Head of caudate nucleus (tissue), 42 donors: ENCODE measurements at regions not wholly inside any gene's neighbourhood (a gene's known extent, or its start where the extent isn't known, plus 50 kb on each side); places are given as distances from the start of the nearest gene placed in this dataset.
A peak's percentile ranks its signal among the peaks of the same experiment; 100 is the strongest.
"Not testable (repeated sequence)": the region's sequence is repeated elsewhere in the genome, so short reads cannot be mapped to it uniquely, and the experiment has no call there.

Experiments
- DNase-seq, 42 donors: peaks; one replicate each; pipeline versions ENCODE4 v3.0.0 to v3.0.0-alpha.2; 2020 to 2021; ENCODE audit warnings: mixed read lengths in 7 of 42
- intact Hi-C: fragments of 100-400 bp; cut with DNase I; formaldehyde crosslinking; loops from one replicate; pipeline ENCODE4 v1.15.0; 2022

DNA sequence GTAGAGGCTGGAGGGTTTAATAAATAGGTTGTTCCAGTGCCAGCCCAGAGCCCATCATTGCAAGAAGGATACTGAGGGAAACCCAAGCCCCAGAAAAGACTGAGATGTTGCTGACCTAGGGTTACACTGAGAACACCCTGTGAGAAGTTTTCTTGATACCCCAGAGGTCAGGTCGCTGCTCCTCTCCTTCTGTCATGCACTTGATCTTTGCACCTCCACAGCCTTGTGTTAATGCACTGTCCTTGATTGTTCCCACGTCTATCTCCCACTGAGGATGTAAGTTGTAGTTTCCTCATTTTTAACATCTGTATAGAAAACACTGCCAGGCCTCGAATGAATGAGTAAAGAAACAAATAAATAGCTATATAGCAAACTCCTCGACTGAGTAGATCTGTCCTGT, 195.3 kb upstream of the AHR start:
- intact Hi-C loops, result no loop called here
- no peak for DNase-seq

DNA sequence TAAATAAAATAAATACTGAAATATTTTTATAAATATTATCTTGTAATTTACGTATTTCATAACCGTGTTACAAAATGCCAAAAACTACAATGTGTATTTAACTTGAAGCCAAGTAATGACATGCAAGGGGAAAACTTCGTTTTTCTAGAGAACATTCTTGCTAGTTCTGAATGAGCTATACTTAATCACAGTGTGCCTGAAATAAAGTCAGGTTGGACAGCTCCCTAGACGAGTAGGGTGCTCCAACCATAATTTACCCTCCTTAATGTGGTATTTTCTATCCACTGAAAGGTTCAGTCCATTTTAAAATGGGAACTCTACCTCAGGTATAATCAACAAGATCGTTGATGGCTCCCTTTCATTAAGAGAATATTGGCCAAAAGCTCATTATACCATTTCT, 194.5 kb upstream of the AHR start:
- intact Hi-C loops, result no loop called here
- DNase-seq, result no peak

DNA sequence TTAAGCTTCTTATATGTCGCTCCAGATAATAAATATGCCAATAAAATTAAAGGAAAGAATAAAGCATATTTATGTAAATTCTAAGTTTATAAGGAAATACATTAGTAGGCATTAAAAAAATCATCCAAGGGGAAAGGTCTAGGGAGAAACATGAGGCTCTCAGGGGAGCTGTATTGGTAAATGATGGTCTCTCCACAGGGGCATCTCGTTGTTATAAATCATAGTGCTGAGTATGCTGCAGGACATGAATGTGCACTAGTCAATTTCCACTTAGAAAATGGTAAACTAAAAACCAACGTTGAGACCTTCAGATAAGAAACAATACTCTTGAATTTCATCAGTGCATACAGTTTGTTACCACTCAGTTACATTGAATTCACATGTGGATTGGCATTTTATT, 194.0 kb upstream of the AHR start:
- no peak for DNase-seq
- intact Hi-C loops, result no loop called here

DNA sequence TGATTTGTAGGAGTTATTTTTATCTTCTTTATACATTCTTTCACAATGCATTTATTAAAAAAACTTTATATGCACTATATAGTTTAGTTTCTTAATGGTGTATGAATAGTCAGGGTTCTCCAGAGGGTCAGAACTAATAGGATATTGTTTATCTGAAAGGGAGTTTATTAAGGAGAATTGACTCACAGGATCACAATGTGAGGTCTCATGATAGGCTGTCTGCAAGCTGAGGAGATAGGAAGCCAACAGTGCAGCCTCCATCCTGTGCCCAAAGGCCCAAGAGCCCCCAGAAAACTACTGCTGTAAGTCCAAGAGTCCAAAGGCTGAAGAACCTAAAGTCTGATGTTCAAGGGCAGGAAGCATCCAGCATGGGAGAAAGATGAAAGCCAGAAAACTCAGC, 192.8 kb upstream of the AHR start:
- no peak for DNase-seq
- intact Hi-C loops, result no loop called here

DNA sequence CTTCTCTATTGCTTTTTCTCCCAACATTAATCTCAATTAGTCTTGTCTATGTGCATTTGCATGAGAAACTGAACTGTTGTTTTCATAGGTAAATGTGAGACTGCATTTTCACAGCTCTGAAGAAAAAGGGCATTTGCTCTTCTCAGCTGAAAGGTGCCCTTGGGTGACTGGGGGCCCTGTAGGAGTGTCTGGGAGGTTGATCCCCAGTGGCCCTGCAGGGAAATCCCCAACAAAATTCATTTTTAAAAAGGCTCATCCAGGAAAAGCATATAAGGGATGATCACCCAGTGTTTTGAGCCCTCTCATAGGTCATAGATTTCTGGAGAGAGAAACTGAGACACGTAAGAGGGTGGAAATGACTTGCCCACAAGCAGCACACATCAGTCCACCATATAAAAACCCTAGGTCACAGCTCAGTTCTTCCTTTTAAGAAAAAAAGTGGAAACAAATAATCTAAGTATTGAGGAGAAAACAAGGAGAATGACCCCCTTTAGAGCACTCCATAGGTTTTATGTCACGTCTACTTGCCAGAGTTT, 190.3 kb upstream of the AHR start:
- no peak for DNase-seq
- intact Hi-C loops, result no loop called here

DNA sequence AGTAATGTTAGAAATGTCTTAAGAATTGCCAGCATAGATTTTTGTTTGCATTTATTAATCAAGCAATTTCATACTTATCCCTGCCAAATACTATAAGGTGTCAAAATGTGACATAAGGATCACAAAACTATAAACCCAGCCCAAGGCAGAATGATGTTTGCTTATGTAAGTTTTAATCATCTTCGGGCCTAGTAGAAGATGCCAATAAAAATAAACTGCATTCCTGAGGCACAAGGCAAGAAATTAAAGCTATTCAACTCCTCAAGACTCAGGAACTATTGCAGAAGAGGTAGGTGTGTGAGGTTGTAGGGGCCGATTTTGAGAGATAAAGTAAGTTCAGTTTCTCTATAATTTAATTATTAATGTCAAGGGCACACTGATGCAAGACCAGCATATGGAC, 189.4 kb upstream of the AHR start:
- intact Hi-C loops, result no loop called here
- no peak for DNase-seq

DNA sequence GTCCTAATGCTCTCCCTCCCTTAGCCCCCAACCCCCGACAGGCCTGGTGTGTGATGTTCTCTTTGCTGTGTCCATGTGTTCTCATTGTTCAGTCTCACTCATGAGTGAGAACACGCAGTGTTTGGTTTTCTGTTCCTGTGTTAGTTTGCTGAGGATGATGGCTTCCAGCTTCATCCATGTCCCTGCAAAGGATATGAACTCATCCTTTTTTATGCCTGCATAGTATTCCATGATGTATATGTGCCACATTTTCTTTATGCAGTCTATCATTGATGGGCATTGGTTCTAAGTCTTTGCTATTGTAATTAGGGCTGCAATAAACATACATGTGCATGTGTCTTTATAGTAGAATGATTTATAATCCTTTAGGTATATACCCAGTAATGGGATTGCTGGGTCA, 184.7 kb upstream of the AHR start:
- intact Hi-C loops, DNase-seq: not testable (repeated sequence)

DNA sequence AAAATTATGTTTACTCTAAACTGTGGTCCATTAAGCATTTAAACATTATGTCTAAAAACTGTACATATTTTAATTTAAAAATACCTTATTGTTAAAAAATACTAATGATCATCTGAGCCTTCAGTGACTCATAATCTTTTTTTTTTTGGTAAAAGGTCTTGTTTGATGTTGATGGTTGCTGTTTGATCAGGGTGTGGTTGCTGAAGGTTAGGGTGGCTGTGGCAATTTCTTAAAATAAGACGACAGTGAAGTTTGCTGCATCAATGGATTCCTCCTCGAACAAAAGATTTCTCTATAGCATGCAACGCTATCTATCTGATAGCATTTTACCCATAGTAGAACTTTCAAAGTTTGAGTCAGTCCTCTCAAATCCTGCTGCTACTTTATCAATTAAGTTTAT, 180.0 kb upstream of the AHR start:
- DNase-seq, result no peak
- intact Hi-C loops, result no loop called here

DNA sequence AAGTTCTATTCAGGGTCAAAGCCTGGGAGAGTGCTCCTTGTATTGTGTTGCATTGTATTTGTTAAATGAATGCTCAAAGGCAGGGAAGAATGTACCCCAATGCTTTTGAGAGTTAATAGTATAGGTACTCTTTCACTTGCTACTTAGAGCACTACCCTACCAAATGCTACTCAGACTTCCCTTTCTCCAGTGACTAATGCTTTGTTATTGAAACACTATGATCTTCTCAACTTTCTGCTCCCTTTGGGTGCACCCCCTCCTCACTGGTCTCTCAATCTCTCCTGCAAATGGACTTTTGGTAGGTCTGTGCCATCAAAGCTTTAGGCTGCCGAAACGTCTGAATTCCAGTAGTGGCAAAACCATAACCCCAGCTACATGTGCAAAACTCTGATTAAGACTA, 177.7 kb upstream of the AHR start:
- no peak for DNase-seq
- intact Hi-C loops, result no loop called here

DNA sequence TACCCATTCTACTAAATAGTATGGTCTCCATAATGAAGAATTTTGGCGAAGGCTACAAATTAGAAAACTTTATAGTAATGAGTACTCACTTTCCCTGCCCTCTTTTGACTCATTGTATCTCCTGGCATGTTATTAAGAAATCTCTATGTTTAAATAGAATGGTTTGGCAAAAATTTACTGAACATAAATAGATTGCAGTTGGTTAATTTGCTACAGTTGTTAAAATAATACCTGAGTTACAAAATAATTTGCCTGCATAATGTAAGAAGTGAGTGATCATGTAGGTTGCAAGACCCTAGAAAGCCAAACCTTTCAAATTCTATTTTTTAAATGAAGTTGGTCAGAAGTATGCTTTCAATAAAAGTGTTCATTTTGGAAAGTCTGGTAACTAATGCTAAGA, 176.8 kb upstream of the AHR start:
- intact Hi-C loops, result no loop called here
- no peak for DNase-seq

DNA sequence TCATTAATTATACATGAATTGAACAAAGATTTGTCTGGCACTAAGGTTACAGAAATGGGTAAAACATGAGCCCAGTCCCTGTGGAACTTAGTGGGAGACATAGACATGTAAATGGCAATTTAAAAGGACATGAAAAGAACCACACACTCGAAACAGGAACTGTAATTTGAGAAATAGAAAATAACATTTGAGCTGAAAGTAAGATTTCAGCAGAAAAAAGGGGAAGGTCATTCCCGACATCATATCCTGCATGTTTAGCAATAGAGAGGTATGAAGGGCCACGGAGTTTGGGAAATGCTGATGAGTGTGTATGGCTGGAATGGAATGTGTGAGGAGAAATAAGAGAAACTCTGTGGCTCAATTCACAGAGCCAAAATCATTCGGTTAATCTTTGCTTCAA, 175.4 kb upstream of the AHR start:
- intact Hi-C loops, result no loop called here
- DNase-seq, result peak in 1 of 42 donors; percentile 15

DNA sequence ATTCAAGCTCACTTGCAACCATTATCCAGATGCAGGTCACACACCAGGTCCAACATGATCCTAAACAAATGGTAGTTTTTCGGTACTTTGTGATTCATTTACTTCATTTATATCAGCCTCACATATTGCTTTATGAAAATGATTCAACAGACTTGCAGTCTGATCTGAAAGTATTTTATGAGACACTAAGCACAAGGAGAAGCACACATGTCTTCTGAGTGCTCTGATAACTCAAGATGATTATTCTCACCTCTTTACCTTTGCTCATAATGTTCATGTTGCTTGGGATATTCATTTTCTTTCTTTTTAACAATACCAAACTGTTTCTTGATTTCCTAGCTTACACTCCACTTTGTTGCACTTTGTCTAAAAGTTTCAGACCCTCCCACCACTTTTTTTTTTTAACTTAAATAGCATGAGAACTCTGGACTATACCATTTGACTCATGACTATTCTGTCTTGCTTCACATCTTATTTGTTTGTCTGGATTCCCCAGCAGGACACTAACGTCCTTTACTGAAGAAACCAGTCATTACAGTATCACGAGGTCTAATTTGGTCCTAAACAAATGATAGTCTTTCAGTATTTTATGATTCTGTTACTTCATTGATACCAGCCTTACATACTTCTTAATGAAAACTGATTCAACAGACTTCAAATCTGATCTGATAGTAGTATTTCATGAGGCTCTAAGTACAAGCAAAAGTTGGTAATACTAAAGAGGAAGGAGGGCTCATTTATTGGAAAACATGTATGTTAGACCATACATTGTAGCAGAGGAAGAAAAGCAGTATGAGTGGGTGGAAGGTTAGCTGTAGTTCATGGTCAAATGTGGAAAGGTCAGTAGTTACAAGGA, 171.8 kb upstream of the AHR start:
- intact Hi-C loops, result no loop called here
- no peak for DNase-seq

DNA sequence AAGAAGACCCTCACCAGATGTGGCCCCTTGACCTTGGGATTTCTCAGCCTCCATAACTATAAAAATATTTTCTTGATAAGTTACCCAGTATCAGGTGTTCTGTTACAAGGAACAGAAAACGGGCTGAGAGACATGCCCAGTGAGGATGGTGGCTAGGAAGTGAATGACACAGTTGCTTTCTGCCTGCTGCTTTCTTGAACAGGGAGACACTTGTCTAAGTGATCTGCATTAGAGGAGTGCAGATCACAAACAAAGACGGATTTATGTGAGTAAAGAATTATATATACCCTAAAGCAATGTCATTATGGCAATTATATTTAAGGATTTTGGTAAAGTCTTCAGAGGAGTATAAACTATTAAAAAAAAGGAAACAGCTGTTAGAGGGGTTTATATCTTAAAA, 169.2 kb upstream of the AHR start:
- intact Hi-C loops, result no loop called here

DNA sequence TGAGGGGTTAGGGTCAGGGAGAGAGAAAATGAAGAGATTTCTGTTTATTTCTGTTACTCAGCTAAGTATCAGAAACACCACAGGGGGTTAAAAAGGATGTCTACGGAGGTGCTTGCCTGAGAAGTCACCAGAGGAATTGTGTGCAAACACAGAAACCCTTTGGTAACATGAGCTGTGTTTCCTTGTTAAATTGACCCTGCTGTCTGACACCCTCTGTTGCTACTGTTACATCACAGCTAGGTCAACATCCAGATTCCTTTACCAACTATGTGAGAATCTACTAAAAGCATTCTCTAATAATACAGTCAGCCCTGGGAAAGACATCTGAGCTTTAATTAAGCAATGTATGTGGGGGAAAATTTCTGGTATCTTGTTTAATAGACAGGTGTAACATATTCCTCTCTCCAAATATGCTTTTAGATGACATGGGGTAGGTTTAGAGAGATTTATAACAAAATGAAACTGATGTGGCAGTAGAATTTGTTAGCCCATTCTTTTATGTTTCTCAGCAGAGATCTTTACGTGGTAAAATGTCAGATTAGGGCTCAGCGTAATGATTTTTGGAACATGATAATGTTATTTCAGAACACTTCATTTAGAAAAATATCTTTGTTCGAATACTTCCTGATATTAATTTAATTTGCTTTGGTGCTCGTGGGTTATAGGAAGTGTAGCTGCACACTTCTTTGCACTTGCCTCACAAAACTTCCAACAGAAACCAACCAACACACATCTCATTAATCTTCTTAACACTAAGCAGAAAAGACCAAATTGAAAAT, 168.0 kb upstream of the AHR start:
- intact Hi-C loops, result no loop called here
- no peak for DNase-seq

More for the DNA sequence above, 169.2 kb upstream of the AHR start:
- DNase-seq, result no peak

DNA sequence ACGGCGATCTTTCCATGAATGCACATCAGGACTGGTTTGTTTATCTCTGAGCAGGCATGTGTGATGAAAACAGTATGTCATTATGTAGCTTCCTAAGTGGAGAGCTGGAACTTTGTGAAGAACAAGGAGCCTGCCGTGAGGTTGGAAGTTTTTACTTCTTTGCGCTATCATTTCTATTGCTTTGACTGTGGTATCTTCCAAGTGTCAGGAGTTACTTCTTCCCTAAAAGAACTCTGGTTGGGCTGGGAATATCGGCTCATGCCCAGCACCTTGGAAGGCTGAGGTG, 167.4 kb upstream of the AHR start:
- DNase-seq, result no peak
- intact Hi-C loops, result no loop called here

DNA sequence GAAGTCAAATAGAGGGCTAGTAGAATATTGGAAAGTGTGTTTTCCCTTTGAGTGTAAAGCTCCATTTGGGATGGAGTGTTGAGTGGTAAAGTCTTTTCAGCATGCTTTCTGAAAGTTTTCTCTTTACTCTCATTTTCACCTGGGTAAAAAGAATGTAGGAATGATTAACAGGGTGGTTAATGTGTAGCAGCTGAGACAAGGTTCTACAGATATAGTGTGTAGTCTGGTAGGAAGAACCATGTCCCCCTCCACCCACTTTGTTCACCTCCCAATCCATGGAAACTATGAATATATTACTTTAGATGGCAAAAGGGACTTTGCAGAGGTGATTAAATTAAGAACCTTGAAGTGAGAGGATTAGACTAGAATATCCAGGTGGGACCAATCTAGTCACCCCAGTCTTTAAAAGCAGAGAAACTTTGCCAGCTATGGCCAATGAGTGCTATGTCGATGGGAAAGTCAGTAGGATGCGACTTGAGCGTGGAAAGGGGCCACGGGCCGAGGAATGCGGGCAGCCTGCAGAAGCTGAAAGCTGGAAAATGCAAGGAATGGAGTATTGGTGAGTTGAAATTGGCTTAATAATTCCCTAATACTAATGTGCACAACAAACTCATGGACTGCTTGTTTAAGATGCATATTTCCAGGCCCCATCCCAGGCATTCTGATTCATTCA, 166.3 kb upstream of the AHR start:
- no peak for DNase-seq
- intact Hi-C loops, result no loop called here

DNA sequence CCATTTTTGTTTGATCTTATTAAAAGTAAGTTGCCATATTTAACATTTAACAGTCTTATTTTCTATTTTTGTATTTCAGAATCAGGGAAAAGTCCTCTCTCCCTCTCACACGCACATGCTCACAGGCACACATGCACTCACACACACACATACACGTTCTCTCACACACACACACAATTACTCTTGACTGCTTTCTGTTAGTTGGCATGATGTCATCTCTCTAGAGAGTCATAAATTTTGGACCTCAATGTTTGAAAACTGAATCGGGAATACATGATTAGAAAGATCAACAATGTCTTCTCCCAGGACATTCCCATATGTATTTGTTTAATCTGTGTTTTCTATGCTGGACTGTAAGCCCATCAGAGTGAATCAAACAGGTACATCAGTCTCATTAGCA, 165.7 kb upstream of the AHR start:
- DNase-seq, result no peak
- intact Hi-C loops, result no loop called here

DNA sequence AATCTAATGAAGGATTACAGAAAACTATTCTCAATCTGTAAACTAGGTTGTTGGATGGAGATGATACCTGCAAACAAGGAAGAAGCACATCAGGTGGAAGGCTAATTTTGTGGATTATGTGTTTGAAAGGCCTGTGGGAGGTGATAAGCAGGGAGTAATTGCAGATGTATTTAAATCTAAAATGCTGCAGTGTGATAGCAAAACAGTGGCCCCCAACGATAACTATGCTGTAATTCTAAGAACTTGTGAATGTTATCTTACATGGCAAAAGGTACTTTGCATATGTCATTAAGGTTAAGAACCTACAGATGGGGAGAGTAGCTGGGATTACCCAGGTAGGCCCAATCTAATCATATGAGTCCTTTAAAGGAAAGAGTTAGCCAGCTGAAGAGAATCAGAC, 164.5 kb upstream of the AHR start:
- intact Hi-C loops, result no loop called here
- no peak for DNase-seq

DNA sequence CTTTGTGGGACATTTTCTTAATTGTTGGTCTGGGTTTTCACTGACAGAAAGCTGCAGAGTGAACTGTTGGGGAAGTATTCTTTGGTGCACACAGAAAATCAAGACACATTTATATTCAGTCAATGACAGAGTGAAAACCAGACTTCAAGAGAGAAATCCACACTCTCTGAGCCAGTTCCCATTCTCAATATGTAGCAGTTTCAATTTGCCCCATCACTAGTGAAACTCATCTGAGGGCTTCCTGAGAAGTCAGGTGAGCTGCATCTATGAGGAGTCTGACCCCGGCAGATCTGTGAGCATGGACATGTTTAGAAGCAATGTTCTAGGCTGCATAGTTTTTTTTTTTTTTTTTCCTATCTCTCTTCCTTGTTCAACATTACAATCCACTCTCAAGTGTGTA, 163.7 kb upstream of the AHR start:
- DNase-seq, result no peak
- intact Hi-C loops, result no loop called here

DNA sequence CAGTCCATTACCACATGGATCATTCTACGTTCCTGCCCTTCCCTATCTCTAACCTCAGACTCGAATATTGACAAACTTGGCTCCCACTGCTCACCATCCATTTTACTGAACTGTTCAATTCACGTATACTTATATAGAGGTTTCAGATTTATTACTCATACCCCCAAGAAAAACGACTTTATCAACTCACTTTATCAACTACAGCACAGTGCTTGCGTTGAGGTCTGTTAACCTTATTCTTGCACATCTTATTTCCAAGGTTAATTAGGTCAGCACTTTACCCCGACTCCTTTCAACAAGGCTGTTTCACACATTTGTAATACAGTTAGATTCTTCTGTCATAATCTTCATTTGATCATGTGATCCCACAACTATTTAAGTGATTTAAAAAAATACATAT, 162.3 kb upstream of the AHR start:
- DNase-seq, result no peak
- intact Hi-C loops, result no loop called here
